ENCODE measurements at regions not wholly inside any gene's neighbourhood (a gene's known extent, or its start where the extent isn't known, plus 50 kb on each side); places are given as distances from the start of the nearest gene placed in this dataset.

DNA sequence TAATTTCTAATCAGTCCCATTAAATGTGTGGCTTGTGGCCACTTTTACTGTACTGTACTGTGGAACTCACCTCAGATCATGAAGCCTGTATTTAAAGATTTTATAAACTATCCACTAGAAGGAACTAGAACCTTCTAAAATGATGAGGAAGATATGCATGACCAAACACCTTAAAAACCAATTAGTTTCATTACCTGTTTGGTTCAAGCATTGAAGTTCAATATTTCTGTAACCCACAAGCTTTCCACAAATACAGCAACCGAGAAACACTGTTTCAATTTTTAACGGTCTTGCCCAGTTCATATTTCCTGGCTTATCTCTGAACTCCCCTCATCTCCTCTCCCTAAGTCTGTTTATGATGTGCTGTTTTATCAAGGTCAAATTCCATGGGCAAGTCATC lies 264.3 kb upstream of the PLD5 start (continued):
- no peak for TF ChIP-seq ZNF274 (IDR thresholded peaks at IDR 0.05; ENCODE audit: borderline replicate concordance, extremely low read depth, low read length)
